ENCODE measurements at regions not wholly inside any gene's neighbourhood (a gene's known extent, or its start where the extent isn't known, plus 50 kb on each side); places are given as distances from the start of the nearest gene placed in this dataset.
"Not testable (repeated sequence)": the region's sequence is repeated elsewhere in the genome, so short reads cannot be mapped to it uniquely, and the experiment has no call there.

DNA sequence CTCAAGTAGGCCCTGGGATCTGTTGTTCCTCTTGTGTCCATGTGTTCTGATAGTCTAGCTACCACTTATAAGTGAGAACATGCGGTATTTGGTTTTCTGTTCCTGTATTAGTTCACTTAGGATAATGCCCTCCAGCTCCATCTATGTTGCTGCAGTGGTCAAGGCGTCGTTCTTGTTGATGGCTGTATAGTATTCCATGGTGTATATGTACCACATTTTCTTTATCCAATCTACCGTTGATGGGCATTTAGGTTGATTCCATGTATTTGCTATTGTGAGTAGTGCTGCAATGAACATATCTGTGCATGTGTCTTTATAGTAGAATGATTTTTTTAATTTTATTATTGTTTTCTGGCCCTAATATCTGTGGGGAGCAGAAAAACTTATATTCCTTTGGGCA is 74.3 kb downstream of the MAT2B start:
- ChIA-PET CTCF (interaction anchor here (1.4 to 1.7 kb wide), 3 partner anchors 10 to 15 kb away, joined by 4 to 5 read pairs (median 4); no protein-coding TSS in a partner anchor), POLR2A (no interaction called here)
- H3K4me1 ChIP-seq (ENCODE audit: control insufficient read depth in 2 of 2, insufficient read depth in 2 of 2, low read length in 2 of 2), result no peaks in the 10 kb centered on the region
- H3K27me3 ChIP-seq (replicated peaks in 1 of 4; ENCODE audit: control extremely low read depth in 1 of 4, control insufficient read depth in 3 of 4, insufficient read depth in 4 of 4, low read length in 3 of 4), result no peaks in the 10 kb centered on the region
- no peak overlapping the region for H3K4me2 ChIP-seq (replicated peaks; ENCODE audit: low read depth, low read length, poor library complexity, severe bottlenecking)
- WGBS (ENCODE audit: insufficient coverage), result no CpG with 5 or more reads among the region's 4 CpGs
- TF ChIP-seq EZH2 (IDR thresholded peaks at IDR 0.05; ENCODE audit: borderline replicate concordance, insufficient read depth, low read depth, low read length, poor library complexity, severe bottlenecking), result no peak
- TF ChIP-seq, protein P1, sequence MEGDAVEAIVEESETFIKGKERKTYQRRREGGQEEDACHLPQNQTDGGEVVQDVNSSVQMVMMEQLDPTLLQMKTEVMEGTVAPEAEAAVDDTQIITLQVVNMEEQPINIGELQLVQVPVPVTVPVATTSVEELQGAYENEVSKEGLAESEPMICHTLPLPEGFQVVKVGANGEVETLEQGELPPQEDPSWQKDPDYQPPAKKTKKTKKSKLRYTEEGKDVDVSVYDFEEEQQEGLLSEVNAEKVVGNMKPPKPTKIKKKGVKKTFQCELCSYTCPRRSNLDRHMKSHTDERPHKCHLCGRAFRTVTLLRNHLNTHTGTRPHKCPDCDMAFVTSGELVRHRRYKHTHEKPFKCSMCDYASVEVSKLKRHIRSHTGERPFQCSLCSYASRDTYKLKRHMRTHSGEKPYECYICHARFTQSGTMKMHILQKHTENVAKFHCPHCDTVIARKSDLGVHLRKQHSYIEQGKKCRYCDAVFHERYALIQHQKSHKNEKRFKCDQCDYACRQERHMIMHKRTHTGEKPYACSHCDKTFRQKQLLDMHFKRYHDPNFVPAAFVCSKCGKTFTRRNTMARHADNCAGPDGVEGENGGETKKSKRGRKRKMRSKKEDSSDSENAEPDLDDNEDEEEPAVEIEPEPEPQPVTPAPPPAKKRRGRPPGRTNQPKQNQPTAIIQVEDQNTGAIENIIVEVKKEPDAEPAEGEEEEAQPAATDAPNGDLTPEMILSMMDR (IDR thresholded peaks at IDR 0.05), result no peak
- H4K20me1 ChIP-seq (ENCODE audit: control insufficient read depth, insufficient read depth, low read length, poor library complexity, severe bottlenecking), result no peaks in the 10 kb centered on the region
- no peak overlapping the region for H3K27ac Mint-ChIP-seq
- no peaks in the 10 kb centered on the region for H3K79me2 ChIP-seq (ENCODE audit: control insufficient read depth, insufficient read depth, low read length)
- H2AFZ ChIP-seq (ENCODE audit: insufficient read depth, low read depth, low read length, poor library complexity, severe bottlenecking), result no peak overlapping the region
- ATAC-seq (ENCODE audit: low read depth) (no peak), DNase-seq (no peak)
- H3K9me3 Mint-ChIP-seq (ENCODE audit: insufficient read depth), result no peaks in the 10 kb centered on the region
- no peaks in the 10 kb centered on the region for H3K4me1 Mint-ChIP-seq
- no peak overlapping the region for H3K4me3 ChIP-seq (ENCODE audit: control extremely low read depth in 1 of 5, extremely low read depth in 1 of 5, insufficient read depth in 1 of 5, low read depth in 2 of 5, low read length in 4 of 5)
- H3K9ac ChIP-seq (ENCODE audit: low read length), result no peak overlapping the region
- H3K27ac ChIP-seq (ENCODE audit: low read length in 2 of 2), result no peak overlapping the region
- no peaks in the 10 kb centered on the region for H3K9me3 ChIP-seq (ENCODE audit: control extremely low read depth in 1 of 3, control insufficient read depth in 2 of 3, insufficient read depth in 1 of 3, low read length in 2 of 3)
- intact Hi-C loops (cut with micrococcal nuclease), result no loop called here
- H3K27me3 Mint-ChIP-seq, result peaks cover 15% of the 10 kb centered on the region
- H3K36me3 ChIP-seq (replicated peaks in 1 of 2; ENCODE audit: control extremely low read depth in 1 of 2, control insufficient read depth in 1 of 2, extremely low read depth in 1 of 2, insufficient read depth in 2 of 2, low read length in 1 of 2), result no peaks in the 10 kb centered on the region
- no peak overlapping the region for H3K4me3 Mint-ChIP-seq

DNA sequence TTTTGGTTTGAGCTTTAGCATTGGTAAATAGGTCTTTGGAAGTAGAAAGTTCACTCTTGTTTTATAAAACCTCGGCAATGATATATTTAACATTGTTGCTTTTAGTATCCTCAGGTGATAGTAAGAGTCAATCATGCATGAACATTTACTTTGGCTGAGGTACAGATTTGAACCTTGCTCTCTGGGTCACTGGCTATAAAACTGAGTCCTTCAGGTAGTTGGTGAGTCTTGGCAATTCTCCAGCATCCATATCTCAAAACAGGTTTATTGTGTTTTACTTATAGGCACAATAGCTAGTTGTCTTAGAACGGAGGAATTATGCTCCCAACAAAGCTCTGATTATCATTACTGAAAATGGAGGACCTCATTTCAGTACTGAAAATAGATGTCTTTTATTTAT is 75.1 kb downstream of the MAT2B start:
- Histone ChIP-seq H2AFZ (ENCODE audit: insufficient read depth, low read depth, low read length, poor library complexity, severe bottlenecking) (no peak overlapping the region), H3K9ac (ENCODE audit: low read length) (no peak overlapping the region), H3K79me2 (ENCODE audit: control insufficient read depth, insufficient read depth, low read length) (no peaks in the 10 kb centered on the region), H3K9me3 (ENCODE audit: control extremely low read depth in 1 of 3, control insufficient read depth in 2 of 3, insufficient read depth in 1 of 3, low read length in 2 of 3) (no peaks in the 10 kb centered on the region), H3K4me2 (replicated peaks; ENCODE audit: low read depth, low read length, poor library complexity, severe bottlenecking) (no peak overlapping the region), H3K4me1 (ENCODE audit: control insufficient read depth in 2 of 2, insufficient read depth in 2 of 2, low read length in 2 of 2) (no peaks in the 10 kb centered on the region), H3K27ac (ENCODE audit: low read length in 2 of 2) (no peak overlapping the region), H3K27me3 (replicated peaks in 1 of 4; ENCODE audit: control extremely low read depth in 1 of 4, control insufficient read depth in 3 of 4, insufficient read depth in 4 of 4, low read length in 3 of 4) (no peaks in the 10 kb centered on the region), H3K36me3 (replicated peaks in 1 of 2; ENCODE audit: control extremely low read depth in 1 of 2, control insufficient read depth in 1 of 2, extremely low read depth in 1 of 2, insufficient read depth in 2 of 2, low read length in 1 of 2) (no peaks in the 10 kb centered on the region), H4K20me1 (ENCODE audit: control insufficient read depth, insufficient read depth, low read length, poor library complexity, severe bottlenecking) (no peaks in the 10 kb centered on the region), H3K4me3 (ENCODE audit: control extremely low read depth in 1 of 5, extremely low read depth in 1 of 5, insufficient read depth in 1 of 5, low read depth in 2 of 5, low read length in 4 of 5) (no peak overlapping the region)
- intact Hi-C loops (cut with micrococcal nuclease), result no loop called here
- Mint-ChIP-seq H3K27ac (no peak overlapping the region), H3K4me3 (no peak overlapping the region), H3K9me3 (ENCODE audit: insufficient read depth) (no peaks in the 10 kb centered on the region), H3K27me3 (peaks cover 15% of the 10 kb centered on the region), H3K4me1 (no peaks in the 10 kb centered on the region)
- whole genome bisulfite sequencing (ENCODE audit: insufficient coverage), result no CpG with 5 or more reads among the region's 2 CpGs
- CTCF ChIA-PET, result no interaction called here
- ATAC-seq (ENCODE audit: low read depth), result no peak
- POLR2A ChIA-PET, result no interaction called here
- TF ChIP-seq, protein P1 (IDR thresholded peaks at IDR 0.05), result no peak
- no peak for TF ChIP-seq EZH2 (IDR thresholded peaks at IDR 0.05; ENCODE audit: borderline replicate concordance, insufficient read depth, low read depth, low read length, poor library complexity, severe bottlenecking)
- DNase-seq, result no peak

DNA sequence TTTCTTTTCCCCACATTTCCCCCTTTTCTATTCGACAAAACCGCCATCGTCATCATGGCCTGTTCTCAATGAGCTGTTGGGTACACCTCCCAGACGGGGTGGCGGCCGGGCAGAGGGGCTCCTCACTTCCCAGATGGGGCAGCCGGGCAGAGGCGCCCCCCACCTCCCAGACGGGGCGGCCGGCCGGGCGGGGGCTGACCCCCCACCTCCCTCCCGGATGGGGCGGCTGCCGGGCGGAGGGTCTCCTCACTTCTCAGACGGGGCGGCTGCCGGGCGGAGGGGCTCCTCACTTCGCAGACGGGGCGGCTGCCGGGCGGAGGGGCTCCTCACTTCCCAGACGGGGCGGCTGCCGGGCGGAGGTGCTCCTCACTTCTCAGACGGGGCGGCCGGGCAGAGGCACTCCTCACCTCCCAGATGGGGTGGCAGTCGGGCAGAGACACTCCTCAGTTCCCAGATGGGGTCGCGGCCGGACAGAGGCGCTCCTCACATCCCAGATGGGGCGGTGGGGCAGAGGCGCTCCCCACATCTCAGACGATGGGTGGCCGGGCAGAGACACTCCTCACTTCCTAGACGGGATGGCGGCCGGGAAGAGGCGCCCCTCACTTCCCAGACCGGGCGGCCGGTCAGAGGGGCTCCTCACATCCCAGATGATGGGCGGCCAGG is 78.2 kb downstream of the MAT2B start:
- POLR2A ChIA-PET; H3K27ac Mint-ChIP-seq; H3K4me2 ChIP-seq (replicated peaks; ENCODE audit: low read depth, low read length, poor library complexity, severe bottlenecking); CTCF ChIA-PET; ATAC-seq (ENCODE audit: low read depth); H2AFZ ChIP-seq (ENCODE audit: insufficient read depth, low read depth, low read length, poor library complexity, severe bottlenecking); DNase-seq; intact Hi-C loops (cut with micrococcal nuclease); H3K4me1 ChIP-seq (ENCODE audit: control insufficient read depth in 2 of 2, insufficient read depth in 2 of 2, low read length in 2 of 2); H3K4me3 ChIP-seq (ENCODE audit: control extremely low read depth in 1 of 5, extremely low read depth in 1 of 5, insufficient read depth in 1 of 5, low read depth in 2 of 5, low read length in 4 of 5); H3K9me3 Mint-ChIP-seq (ENCODE audit: insufficient read depth); H3K36me3 ChIP-seq (replicated peaks in 1 of 2; ENCODE audit: control extremely low read depth in 1 of 2, control insufficient read depth in 1 of 2, extremely low read depth in 1 of 2, insufficient read depth in 2 of 2, low read length in 1 of 2); H3K27me3 ChIP-seq (replicated peaks in 1 of 4; ENCODE audit: control extremely low read depth in 1 of 4, control insufficient read depth in 3 of 4, insufficient read depth in 4 of 4, low read length in 3 of 4); H4K20me1 ChIP-seq (ENCODE audit: control insufficient read depth, insufficient read depth, low read length, poor library complexity, severe bottlenecking); H3K79me2 ChIP-seq (ENCODE audit: control insufficient read depth, insufficient read depth, low read length); H3K4me3 Mint-ChIP-seq; H3K27ac ChIP-seq (ENCODE audit: low read length in 2 of 2); H3K4me1 Mint-ChIP-seq; H3K9ac ChIP-seq (ENCODE audit: low read length); H3K9me3 ChIP-seq (ENCODE audit: control extremely low read depth in 1 of 3, control insufficient read depth in 2 of 3, insufficient read depth in 1 of 3, low read length in 2 of 3): not testable (repeated sequence)
- peaks cover 18% of the 10 kb centered on the region for H3K27me3 Mint-ChIP-seq
- 97% methylated on average over 9 of the region's 50 CpGs for whole genome bisulfite sequencing (ENCODE audit: insufficient coverage)
